Hepatocyte (in vitro differentiated cells): ENCODE measurements at regions not wholly inside any gene's neighbourhood (a gene's known extent, or its start where the extent isn't known, plus 50 kb on each side); places are given as distances from the start of the nearest gene placed in this dataset.

Source experiments
- DNase-seq: peaks from one replicate; pipeline ENCODE4 v3.0.0-alpha.2; 2016; ENCODE audit warnings: low spot score
- H2AFZ ChIP-seq: fragments of 200-600 bp; sonication (generic); 2 replicates; pipeline ENCODE4 v1.6.0; 2016; ENCODE audit warnings: antibody characterized with exemption, mild to moderate bottlenecking
- H3K27ac ChIP-seq: fragments of 200-600 bp; sonication (generic); 2 replicates; pipeline ENCODE4 v1.5.1; 2016; ENCODE audit warnings: mild to moderate bottlenecking
- H3K27me3 ChIP-seq: fragments of 200-600 bp; sonication (generic); 2 replicates; pipeline ENCODE4 v1.6.1; 2016
- H3K36me3 ChIP-seq: fragments of 200-600 bp; sonication (generic); replicated peaks from 2 replicates; pipeline ENCODE4 v1.5.1; 2016; ENCODE audit warnings: low read depth; ENCODE audit not compliant: insufficient read depth
- H3K4me1 ChIP-seq: fragments of 200-600 bp; sonication (generic); 2 replicates; pipeline ENCODE4 v1.5.1; 2016; ENCODE audit warnings: mild to moderate bottlenecking, moderate library complexity; ENCODE audit not compliant: insufficient read depth
- H3K4me2 ChIP-seq: fragments of 200-600 bp; sonication (generic); 2 replicates; pipeline ENCODE4 v1.6.0; 2016
- H3K4me3 ChIP-seq: fragments of 200-600 bp; sonication (generic); 2 replicates; pipeline ENCODE4 v1.5.1; 2016; ENCODE audit warnings: mild to moderate bottlenecking
- H3K79me2 ChIP-seq: fragments of 200-600 bp; sonication (generic); 2 replicates; pipeline ENCODE4 v1.6.0; 2017; ENCODE audit warnings: mild to moderate bottlenecking
- H3K9me2 ChIP-seq: fragments of 200-600 bp; sonication (generic); replicated peaks from 2 replicates; pipeline ENCODE4 v1.6.0; 2017; ENCODE audit warnings: mild to moderate bottlenecking; ENCODE audit not compliant: insufficient read depth
- H3K9me3 ChIP-seq: fragments of 200-600 bp; sonication (generic); 2 replicates; pipeline ENCODE4 v1.5.1; 2016; ENCODE audit warnings: low read depth, mild to moderate bottlenecking
- H4K20me1 ChIP-seq: fragments of 200-600 bp; sonication (generic); 2 replicates; pipeline ENCODE4 v1.6.0; 2016; ENCODE audit warnings: mild to moderate bottlenecking; ENCODE audit not compliant: insufficient read depth, poor library complexity, severe bottlenecking
- CTCF ChIP-seq: fragments of 200-600 bp; sonication (generic); IDR thresholded peaks from 2 replicates; pipeline ENCODE4 v1.5.1; 2016; ENCODE audit warnings: antibody characterized with exemption, mild to moderate bottlenecking; ENCODE audit not compliant: poor library complexity
- EZH2 ChIP-seq: fragments of 200-600 bp; sonication (generic); IDR thresholded peaks from 2 replicates; pipeline ENCODE4 v1.6.1; 2016; ENCODE audit warnings: antibody characterized with exemption, mild to moderate bottlenecking, borderline replicate concordance
- EZH2phosphoT487 ChIP-seq: fragments of 200-600 bp; sonication (generic); IDR thresholded peaks from one replicate; pipeline ENCODE4 v1.6.1; 2018; ENCODE audit warnings: antibody characterized with exemption, mild to moderate bottlenecking, low read depth, moderate library complexity; ENCODE audit not compliant: unreplicated experiment, severe bottlenecking
- WGBS: methylation state at CpG from one replicate; pipeline ENCODE4 v1.1.6; 2016; ENCODE audit warnings: low lambda C conversion rate; ENCODE audit errors: missing lambda C conversion rate; 5-methylcytosine and 5-hydroxymethylcytosine counted together

- TF ChIP-seq EZH2 (no peak), CTCF (no peak), EZH2phosphoT487 (no peak)
- H3K4me3 ChIP-seq = no peak overlapping the region
- H3K27ac ChIP-seq = no peak overlapping the region
- H3K4me2 ChIP-seq = no peak overlapping the region
- no peaks in the 10 kb centered on the region for H3K4me1 ChIP-seq
- no peaks in the 10 kb centered on the region for H4K20me1 ChIP-seq
- no peaks in the 10 kb centered on the region for H3K79me2 ChIP-seq
- no peak for DNase-seq
- 96% methylated on average over 4 of the region's 4 CpGs for WGBS
- H3K9me2 ChIP-seq = no peaks in the 10 kb centered on the region
- H2AFZ ChIP-seq = no peak overlapping the region
- H3K27me3 ChIP-seq = no peaks in the 10 kb centered on the region
- H3K36me3 ChIP-seq = no peaks in the 10 kb centered on the region
- H3K9me3 ChIP-seq = no peaks in the 10 kb centered on the region
Observed at GRCh38 chr13:109885235-109885634, 98.9 kb upstream of the IRS2 start.

DNA sequence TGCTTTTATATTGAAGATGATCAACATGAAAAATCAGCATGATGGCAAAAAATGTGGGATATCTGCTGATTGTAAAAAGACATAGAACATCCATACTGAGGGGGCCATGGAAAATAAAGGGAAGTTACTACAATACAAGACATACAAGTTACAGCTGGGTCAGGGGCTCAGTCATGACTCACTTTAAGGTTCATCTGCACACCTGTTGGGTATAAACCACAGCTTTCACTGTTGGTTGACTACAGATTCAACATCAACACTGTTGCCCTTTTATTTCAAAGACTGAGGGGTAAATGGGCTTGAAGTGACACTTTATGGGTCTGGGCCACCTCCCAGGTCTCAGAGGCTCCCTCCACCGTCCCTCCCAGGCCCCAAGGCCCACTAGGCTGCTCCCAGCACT, 98.1 kb upstream of the IRS2 start:
- H3K9me2 ChIP-seq = no peaks in the 10 kb centered on the region
- no peaks in the 10 kb centered on the region for H3K79me2 ChIP-seq
- WGBS = 85% methylated on average over 1 of the region's 1 CpG
- no peaks in the 10 kb centered on the region for H3K9me3 ChIP-seq
- no peaks in the 10 kb centered on the region for H4K20me1 ChIP-seq
- H2AFZ ChIP-seq = no peak overlapping the region
- H3K27ac ChIP-seq = no peak overlapping the region
- H3K4me1 ChIP-seq = no peaks in the 10 kb centered on the region
- H3K27me3 ChIP-seq = no peaks in the 10 kb centered on the region
- no peak for TF ChIP-seq CTCF
- DNase-seq = no peak
- H3K4me2 ChIP-seq = no peak overlapping the region
- H3K4me3 ChIP-seq = no peak overlapping the region
- H3K36me3 ChIP-seq = no peaks in the 10 kb centered on the region

DNA sequence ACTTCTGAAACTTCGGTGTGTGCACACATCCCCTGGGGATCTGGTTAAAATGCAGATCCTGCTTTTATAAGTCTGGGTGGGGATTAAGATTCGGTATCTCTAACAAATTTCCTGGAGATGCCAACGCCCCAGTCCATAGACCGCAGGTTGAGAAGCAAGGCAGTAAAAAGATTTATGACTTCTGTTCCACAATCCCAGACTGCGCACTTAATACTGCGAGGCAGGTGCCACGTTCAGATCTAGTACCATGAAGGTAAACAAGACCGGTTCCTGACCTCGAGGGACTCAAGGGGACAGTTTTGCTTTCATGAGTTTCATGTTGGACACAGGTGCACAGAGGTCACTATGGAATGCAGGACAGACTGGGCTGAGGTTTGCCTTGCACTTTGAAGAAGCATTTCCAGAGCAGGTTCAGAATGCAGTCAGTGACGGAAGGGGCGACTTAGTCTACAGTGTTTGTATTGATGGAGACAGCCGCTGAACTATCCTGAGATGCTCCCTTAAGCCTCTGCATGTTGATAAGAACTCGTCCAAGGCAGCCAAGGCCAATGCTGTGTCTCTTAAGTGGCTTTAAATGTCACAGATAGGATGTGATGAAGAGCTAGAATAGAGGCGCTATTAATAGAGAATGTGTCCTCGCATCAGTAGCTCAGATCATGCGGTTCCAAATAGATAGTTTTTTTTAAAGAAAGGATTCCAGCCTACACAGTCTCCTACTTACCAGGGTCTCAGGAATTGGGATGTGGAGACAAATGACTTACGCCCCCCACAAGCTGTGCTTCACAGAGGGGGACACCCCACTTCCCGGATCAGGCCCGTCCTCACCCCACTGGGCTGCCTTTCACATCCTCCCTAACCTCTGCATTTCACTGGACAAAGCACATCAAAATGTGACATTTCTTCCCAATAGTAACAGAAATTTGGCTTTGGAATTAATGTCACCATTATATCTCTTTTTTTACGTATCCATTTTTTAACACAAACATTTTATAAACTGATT, 97.1 kb upstream of the IRS2 start:
- Histone ChIP-seq H3K9me3 (no peaks in the 10 kb centered on the region), H3K4me3 (no peak overlapping the region), H4K20me1 (no peaks in the 10 kb centered on the region), H3K27me3 (no peaks in the 10 kb centered on the region), H3K9me2 (no peaks in the 10 kb centered on the region), H3K4me1 (no peaks in the 10 kb centered on the region), H3K27ac (no peak overlapping the region), H3K36me3 (no peaks in the 10 kb centered on the region), H3K79me2 (no peaks in the 10 kb centered on the region), H3K4me2 (no peak overlapping the region), H2AFZ (no peak overlapping the region)
- TF ChIP-seq EZH2 = no peak
- no peak for DNase-seq
- WGBS = 74% methylated on average over 20 of the region's 20 CpGs

- Histone ChIP-seq H3K36me3 (no peaks in the 10 kb centered on the region), H3K27ac (no peak overlapping the region), H4K20me1 (no peaks in the 10 kb centered on the region), H3K27me3 (no peaks in the 10 kb centered on the region), H3K4me2 (no peak overlapping the region), H3K4me3 (no peak overlapping the region), H3K4me1 (no peaks in the 10 kb centered on the region), H3K9me3 (no peaks in the 10 kb centered on the region), H2AFZ (no peak overlapping the region), H3K9me2 (no peaks in the 10 kb centered on the region), H3K79me2 (no peaks in the 10 kb centered on the region)
- WGBS = 73% methylated on average over 14 of the region's 14 CpGs
- DNase-seq = no peak
- TF ChIP-seq CTCF (no peak), EZH2 (no peak), EZH2phosphoT487 (no peak)
Observed at GRCh38 chr13:109881961-109882558, 95.7 kb upstream of the IRS2 start.
